T-helper 2 cell treated with Interferon-gamma antibody and Interleukin-4, amounts not matched to agents 5 μg/mL and 100 μg/mL, for 36 hours (primary cell): ENCODE measurements at regions not wholly inside any gene's neighbourhood (a gene's known extent, or its start where the extent isn't known, plus 50 kb on each side); places are given as distances from the start of the nearest gene placed in this dataset.
"Not testable (repeated sequence)": the region's sequence is repeated elsewhere in the genome, so short reads cannot be mapped to it uniquely, and the experiment has no call there.

ENCODE experiments used
- DNase-seq: peaks from one replicate; pipeline ENCODE4 v3.0.0; 2021; ENCODE audit warnings: low spot score
- H3K27ac Mint-ChIP-seq: one replicate; pipeline ENCODE4 v1.8.0; 2021; ENCODE audit warnings: mild to moderate bottlenecking, mixed read lengths
- H3K27me3 Mint-ChIP-seq: one replicate; pipeline ENCODE4 v1.8.0; 2021; ENCODE audit warnings: low read depth, mixed read lengths
- H3K36me3 Mint-ChIP-seq: one replicate; pipeline ENCODE4 v1.8.0; 2021; ENCODE audit warnings: low read depth, mixed read lengths
- H3K4me1 Mint-ChIP-seq: one replicate; pipeline ENCODE4 v1.8.0; 2021; ENCODE audit warnings: low read depth, mixed read lengths
- H3K4me3 Mint-ChIP-seq: one replicate; pipeline ENCODE4 v1.8.0; 2022; ENCODE audit warnings: mild to moderate bottlenecking, moderate library complexity, mixed read lengths
- H3K9me3 Mint-ChIP-seq: one replicate; pipeline ENCODE4 v1.8.0; 2021; ENCODE audit warnings: mixed read lengths

DNA sequence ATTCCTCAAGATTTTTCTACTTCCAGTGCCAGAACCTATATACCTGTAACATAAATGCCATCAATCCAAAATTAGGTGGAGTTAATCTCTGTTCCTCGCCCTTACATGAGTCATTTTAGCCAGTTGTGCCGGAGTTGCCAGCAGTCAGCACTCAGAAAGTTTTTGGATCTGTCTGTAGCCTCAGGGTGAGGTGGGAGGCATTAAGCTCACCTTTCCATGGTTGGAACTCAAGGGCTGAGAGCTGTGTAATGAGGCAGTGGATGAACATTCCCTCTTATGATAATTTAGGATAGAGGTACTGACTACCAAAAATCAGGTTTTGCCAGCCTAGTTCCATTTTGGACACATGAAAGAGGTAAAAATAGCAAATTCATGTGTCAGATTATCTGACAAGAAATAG, 1553.1 kb upstream of the ADGRL3 start:
- Mint-ChIP-seq H3K4me1 (no peaks in the 10 kb centered on the region), H3K4me3 (no peak overlapping the region), H3K27me3 (no peaks in the 10 kb centered on the region), H3K36me3 (no peaks in the 10 kb centered on the region), H3K27ac (no peak overlapping the region), H3K9me3 (peaks cover 13% of the 10 kb centered on the region)
- no peak for DNase-seq

DNA sequence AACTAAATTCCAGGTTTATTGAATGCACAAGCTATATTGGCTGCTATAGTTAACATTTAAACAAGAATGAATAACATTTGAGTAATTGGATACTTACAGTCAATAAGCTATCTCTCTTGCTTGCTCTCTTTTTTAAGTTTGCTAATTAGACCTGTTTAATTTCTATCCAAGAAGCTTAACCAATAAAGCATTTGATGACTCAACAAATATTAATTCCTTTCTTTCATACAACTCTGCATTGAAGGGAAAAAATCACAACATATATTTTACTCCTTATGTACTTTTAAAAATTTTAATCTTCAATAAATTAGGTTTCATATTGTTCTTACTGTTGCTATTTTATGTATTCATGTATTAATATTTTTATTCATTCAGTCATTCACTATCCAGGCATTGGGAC, 1552.6 kb upstream of the ADGRL3 start:
- Mint-ChIP-seq H3K27me3 (no peaks in the 10 kb centered on the region), H3K9me3 (peaks cover 12% of the 10 kb centered on the region), H3K4me1 (no peaks in the 10 kb centered on the region), H3K27ac (no peak overlapping the region), H3K4me3 (no peak overlapping the region), H3K36me3 (no peaks in the 10 kb centered on the region)
- no peak for DNase-seq

- H3K4me1 Mint-ChIP-seq = no peaks in the 10 kb centered on the region
- no peak for DNase-seq
- no peak overlapping the region for H3K4me3 Mint-ChIP-seq
- no peaks in the 10 kb centered on the region for H3K36me3 Mint-ChIP-seq
- no peaks in the 10 kb centered on the region for H3K27me3 Mint-ChIP-seq
- H3K9me3 Mint-ChIP-seq = peaks cover 22% of the 10 kb centered on the region
- no peak overlapping the region for H3K27ac Mint-ChIP-seq
Observed at GRCh38 chr4:59650861-59651260, 1549.3 kb upstream of the ADGRL3 start.

DNA sequence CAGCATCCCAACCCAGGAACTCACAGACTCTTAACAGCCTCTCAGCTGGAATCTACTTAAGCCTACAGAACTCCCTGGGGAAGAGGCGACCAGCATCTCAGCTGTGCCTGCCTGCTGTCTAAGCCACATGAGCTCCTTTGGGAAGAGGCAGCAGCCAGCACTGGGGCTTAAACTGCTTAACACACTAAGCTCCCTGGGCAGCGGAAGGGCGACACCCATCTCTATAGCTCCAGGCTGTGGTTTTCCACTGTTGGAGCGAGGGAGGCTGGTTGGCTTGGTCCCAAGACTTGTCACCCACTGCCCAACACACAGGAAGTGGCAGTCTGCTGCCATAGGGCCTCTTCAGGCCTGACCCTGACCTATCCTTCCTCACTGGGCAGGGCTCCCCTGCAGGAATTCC, 1544.1 kb upstream of the ADGRL3 start:
- no peaks in the 10 kb centered on the region for H3K27me3 Mint-ChIP-seq
- DNase-seq = no peak
- H3K27ac Mint-ChIP-seq = no peak overlapping the region
- H3K9me3 Mint-ChIP-seq = peaks cover 40% of the 10 kb centered on the region
- no peaks in the 10 kb centered on the region for H3K4me1 Mint-ChIP-seq
- no peak overlapping the region for H3K4me3 Mint-ChIP-seq
- H3K36me3 Mint-ChIP-seq = no peaks in the 10 kb centered on the region

DNA sequence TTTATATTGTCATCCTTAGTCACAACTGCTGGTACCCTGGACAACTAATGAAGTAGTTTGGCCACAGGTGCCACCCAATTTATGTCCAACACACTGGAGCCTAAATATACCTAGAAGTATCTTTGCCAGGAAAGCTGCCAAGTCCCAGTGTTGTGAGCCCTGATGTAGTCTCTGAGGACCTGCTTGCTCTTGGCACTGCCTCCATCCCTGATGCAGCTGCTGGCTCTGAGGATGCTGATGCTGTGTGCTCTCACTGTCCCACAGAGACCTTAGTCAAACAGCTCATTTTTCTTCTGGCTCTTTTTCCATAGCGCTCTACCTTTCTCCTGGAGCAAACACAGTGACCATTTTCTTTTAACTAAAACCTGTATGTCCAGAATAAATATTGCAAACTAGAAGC, 1535.4 kb upstream of the ADGRL3 start:
- Mint-ChIP-seq H3K4me3 (no peak overlapping the region), H3K36me3 (no peaks in the 10 kb centered on the region), H3K27ac (no peak overlapping the region)

DNA sequence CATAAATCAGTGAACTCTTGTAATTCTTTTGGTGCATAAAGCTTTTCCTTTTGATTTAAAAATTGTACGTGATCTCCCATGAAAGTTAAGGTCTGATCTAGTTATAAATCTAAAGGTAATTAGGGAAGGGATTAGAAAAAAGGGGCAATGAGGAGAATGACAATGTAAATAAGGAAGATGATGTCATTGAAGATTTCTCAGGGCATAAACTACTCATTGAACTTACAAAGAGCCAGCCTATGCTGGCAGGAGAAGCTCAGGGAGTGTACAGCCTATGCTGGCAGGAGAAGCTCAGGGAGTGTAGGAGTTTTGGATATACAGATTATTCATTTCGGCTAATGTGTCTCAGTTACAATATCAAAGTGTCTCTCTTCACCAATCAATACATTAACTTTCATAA, 1533.5 kb upstream of the ADGRL3 start:
- Mint-ChIP-seq H3K27ac (no peak overlapping the region), H3K9me3 (peaks cover 26% of the 10 kb centered on the region), H3K27me3 (no peaks in the 10 kb centered on the region), H3K36me3 (no peaks in the 10 kb centered on the region), H3K4me1 (no peaks in the 10 kb centered on the region), H3K4me3 (no peak overlapping the region)
- DNase-seq = no peak

More for the DNA sequence above, 1535.4 kb upstream of the ADGRL3 start:
- peaks cover 39% of the 10 kb centered on the region for H3K9me3 Mint-ChIP-seq
- H3K4me1 Mint-ChIP-seq = no peaks in the 10 kb centered on the region
- no peaks in the 10 kb centered on the region for H3K27me3 Mint-ChIP-seq
- DNase-seq = no peak

DNA sequence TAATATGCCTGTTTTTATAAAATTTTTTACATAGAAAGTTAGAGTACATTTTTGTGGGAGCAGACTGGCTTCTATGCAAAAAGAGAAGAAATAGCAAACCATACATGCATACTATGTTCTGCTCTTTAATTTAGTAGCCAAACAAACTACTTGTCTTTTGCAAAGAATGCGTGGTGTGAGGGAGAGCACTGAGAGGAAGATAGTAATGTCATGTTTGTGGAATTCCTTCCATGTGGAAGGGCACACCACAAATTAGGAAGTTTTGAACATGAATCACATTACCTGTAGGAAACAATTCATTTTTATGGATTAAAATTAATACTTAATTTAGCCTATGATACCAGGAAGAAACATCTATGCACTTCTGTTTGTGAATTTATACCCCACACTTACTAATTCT, 1529.1 kb upstream of the ADGRL3 start:
- Mint-ChIP-seq H3K27ac (no peak overlapping the region), H3K36me3 (no peaks in the 10 kb centered on the region), H3K9me3 (peaks cover 26% of the 10 kb centered on the region), H3K4me1 (no peaks in the 10 kb centered on the region), H3K4me3 (no peak overlapping the region), H3K27me3 (no peaks in the 10 kb centered on the region)
- no peak for DNase-seq

- no peaks in the 10 kb centered on the region for H3K4me1 Mint-ChIP-seq
- no peak for DNase-seq
- no peak overlapping the region for H3K27ac Mint-ChIP-seq
- no peaks in the 10 kb centered on the region for H3K36me3 Mint-ChIP-seq
- no peak overlapping the region for H3K4me3 Mint-ChIP-seq
- H3K9me3 Mint-ChIP-seq = peaks cover 21% of the 10 kb centered on the region
- H3K27me3 Mint-ChIP-seq = no peaks in the 10 kb centered on the region
Observed at GRCh38 chr4:59676389-59676788, 1523.7 kb upstream of the ADGRL3 start.

DNA sequence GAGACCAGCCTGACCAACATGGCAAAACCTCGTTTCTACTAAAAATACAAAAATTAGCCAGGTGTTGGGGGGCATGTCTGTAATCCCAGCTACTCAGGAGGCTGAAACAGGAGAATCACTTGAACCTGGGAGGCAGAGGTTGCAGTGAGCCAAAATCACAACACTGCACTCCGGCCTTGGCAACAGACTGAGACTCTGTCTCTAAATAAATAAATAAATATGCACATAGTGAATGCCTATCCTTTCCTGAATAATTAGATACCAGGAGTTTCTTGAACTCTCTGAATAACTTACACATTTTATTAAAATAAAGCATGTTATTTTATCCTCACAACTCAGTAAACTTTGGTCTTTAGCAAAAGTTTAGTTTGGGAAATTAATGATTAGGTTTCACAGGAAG, 1523.1 kb upstream of the ADGRL3 start:
- H3K27me3 Mint-ChIP-seq, H3K27ac Mint-ChIP-seq, H3K36me3 Mint-ChIP-seq, DNase-seq, H3K4me1 Mint-ChIP-seq, H3K4me3 Mint-ChIP-seq: not testable (repeated sequence)
- peaks cover 21% of the 10 kb centered on the region for H3K9me3 Mint-ChIP-seq

GRCh38 chr4:59685626-59686025, 1514.5 kb upstream of the ADGRL3 start:
- Mint-ChIP-seq H3K27me3 (no peaks in the 10 kb centered on the region), H3K4me1 (no peaks in the 10 kb centered on the region), H3K9me3 (peaks cover 9% of the 10 kb centered on the region), H3K36me3 (no peaks in the 10 kb centered on the region), H3K4me3 (no peak overlapping the region), H3K27ac (no peak overlapping the region)
- DNase-seq = no peak

DNA sequence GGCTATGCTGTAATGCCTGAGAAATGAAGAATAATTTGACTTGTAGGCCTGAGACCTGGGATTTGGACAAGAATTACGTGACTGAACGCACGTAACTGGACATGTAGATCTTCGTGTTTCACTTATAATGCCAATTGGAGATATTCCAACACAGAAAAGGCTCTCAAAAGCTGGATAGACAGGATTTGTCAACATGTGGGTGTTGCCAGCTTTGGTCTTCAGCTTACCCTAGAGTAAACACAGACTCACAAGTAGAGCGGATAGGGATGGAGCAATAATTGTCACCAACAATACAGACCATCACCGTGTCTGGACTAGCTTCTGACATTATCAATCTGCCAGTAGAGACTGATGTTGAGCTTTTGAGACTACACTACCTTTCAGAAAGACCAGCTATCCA, 1511.0 kb upstream of the ADGRL3 start:
- H3K36me3 Mint-ChIP-seq = no peaks in the 10 kb centered on the region
- H3K4me3 Mint-ChIP-seq = no peak overlapping the region
- no peaks in the 10 kb centered on the region for H3K4me1 Mint-ChIP-seq
- H3K27ac Mint-ChIP-seq = no peak overlapping the region
- DNase-seq = no peak
- peaks cover 9% of the 10 kb centered on the region for H3K9me3 Mint-ChIP-seq
- H3K27me3 Mint-ChIP-seq = no peaks in the 10 kb centered on the region

- no peaks in the 10 kb centered on the region for H3K36me3 Mint-ChIP-seq
- no peaks in the 10 kb centered on the region for H3K4me1 Mint-ChIP-seq
- H3K27ac Mint-ChIP-seq = no peak overlapping the region
- no peak for DNase-seq
- no peaks in the 10 kb centered on the region for H3K27me3 Mint-ChIP-seq
- H3K4me3 Mint-ChIP-seq = no peak overlapping the region
- no peaks in the 10 kb centered on the region for H3K9me3 Mint-ChIP-seq
Observed at GRCh38 chr4:59695355-59696053, 1504.6 kb upstream of the ADGRL3 start.

- no peak overlapping the region for H3K27ac Mint-ChIP-seq
- DNase-seq = no peak
- no peaks in the 10 kb centered on the region for H3K36me3 Mint-ChIP-seq
- no peaks in the 10 kb centered on the region for H3K4me1 Mint-ChIP-seq
- H3K4me3 Mint-ChIP-seq = no peak overlapping the region
- H3K27me3 Mint-ChIP-seq = no peaks in the 10 kb centered on the region
- peaks cover under 1% of the 10 kb centered on the region for H3K9me3 Mint-ChIP-seq
Observed at GRCh38 chr4:59698041-59698440, 1502.1 kb upstream of the ADGRL3 start.

GRCh38 chr4:59700651-59701050, 1499.5 kb upstream of the ADGRL3 start:
- DNase-seq = no peak
- Mint-ChIP-seq H3K27ac (no peak overlapping the region), H3K4me3 (no peak overlapping the region), H3K36me3 (no peaks in the 10 kb centered on the region), H3K27me3 (no peaks in the 10 kb centered on the region), H3K9me3 (peaks cover 4% of the 10 kb centered on the region), H3K4me1 (no peaks in the 10 kb centered on the region)

DNA sequence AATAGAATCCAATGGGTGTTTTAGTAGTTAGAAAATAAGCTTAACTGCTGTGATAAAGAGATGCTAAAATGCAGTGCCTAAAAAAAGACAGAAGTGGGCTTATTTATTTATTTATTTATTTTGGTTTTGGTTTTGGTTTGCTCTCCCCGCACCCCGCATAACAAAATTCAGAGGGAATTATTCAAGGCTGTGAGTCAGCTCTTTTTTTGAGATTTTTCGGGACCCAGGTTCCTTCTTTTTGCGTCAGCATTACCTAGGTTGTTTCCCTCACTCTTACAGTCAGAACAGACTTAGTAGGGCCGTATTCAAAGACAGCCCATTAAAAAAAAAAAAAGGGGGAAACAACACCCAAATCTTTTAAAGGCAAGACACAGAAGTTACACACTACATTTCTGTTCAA, 1495.5 kb upstream of the ADGRL3 start:
- Mint-ChIP-seq H3K4me3 (no peak overlapping the region), H3K9me3 (peaks cover 4% of the 10 kb centered on the region), H3K36me3 (no peaks in the 10 kb centered on the region), H3K4me1 (no peaks in the 10 kb centered on the region), H3K27ac (no peak overlapping the region), H3K27me3 (no peaks in the 10 kb centered on the region)
- no peak for DNase-seq
